RWPE2 (cell line): ENCODE measurements at regions not wholly inside any gene's neighbourhood (a gene's known extent, or its start where the extent isn't known, plus 50 kb on each side); places are given as distances from the start of the nearest gene placed in this dataset.

Experiments
- ATAC-seq: fragments of 200-7000 bp; cut with Tn5 transposase; 3 replicates; pipeline ENCODE4 v1.9.1; 2021; ENCODE audit warnings: low read depth
- DNase-seq: peaks from one replicate; pipeline ENCODE4 v3.0.0-alpha.2; 2020; ENCODE audit warnings: low spot score
- H3K27ac ChIP-seq: fragments of 450-650 bp; 2 replicates; pipeline ENCODE4 v1.5.1; 2017; ENCODE audit warnings: mild to moderate bottlenecking; ENCODE audit not compliant: poor library complexity, severe bottlenecking
- H3K27me3 ChIP-seq: fragments of 250-450 bp; sonication (Bioruptor Pico); 2 replicates; pipeline ENCODE4 v1.5.1; 2021; ENCODE audit warnings: mild to moderate bottlenecking, moderate library complexity; ENCODE audit not compliant: insufficient read depth, poor library complexity, severe bottlenecking
- H3K36me3 ChIP-seq: fragments of 250-450 bp; sonication (Bioruptor Pico); 2 replicates; pipeline ENCODE4 v1.5.1; 2020; ENCODE audit warnings: low read depth, mild to moderate bottlenecking, moderate library complexity
- H3K4me1 ChIP-seq: fragments of 250-450 bp; sonication (Bioruptor Pico); 2 replicates; pipeline ENCODE4 v1.5.1; 2021; ENCODE audit warnings: mild to moderate bottlenecking, moderate library complexity; ENCODE audit not compliant: insufficient read depth, poor library complexity, severe bottlenecking
- H3K4me3 ChIP-seq: fragments of 250-450 bp; sonication (Bioruptor Pico); 2 replicates; pipeline ENCODE4 v1.5.1; 2021; ENCODE audit warnings: mild to moderate bottlenecking, moderate library complexity; ENCODE audit not compliant: severe bottlenecking
- H3K9me3 ChIP-seq: fragments of 250-450 bp; sonication (Bioruptor Pico); 2 replicates; pipeline ENCODE4 v1.5.1; 2021; ENCODE audit warnings: mild to moderate bottlenecking, moderate library complexity; ENCODE audit not compliant: severe bottlenecking
- TF ChIP-seq, protein P1 (sequence below): fragments of 450-650 bp; IDR thresholded peaks from one replicate; pipeline ENCODE4 v1.5.1; 2017; ENCODE audit warnings: mild to moderate bottlenecking, moderate library complexity; ENCODE audit not compliant: poor library complexity, severe bottlenecking

DNA sequence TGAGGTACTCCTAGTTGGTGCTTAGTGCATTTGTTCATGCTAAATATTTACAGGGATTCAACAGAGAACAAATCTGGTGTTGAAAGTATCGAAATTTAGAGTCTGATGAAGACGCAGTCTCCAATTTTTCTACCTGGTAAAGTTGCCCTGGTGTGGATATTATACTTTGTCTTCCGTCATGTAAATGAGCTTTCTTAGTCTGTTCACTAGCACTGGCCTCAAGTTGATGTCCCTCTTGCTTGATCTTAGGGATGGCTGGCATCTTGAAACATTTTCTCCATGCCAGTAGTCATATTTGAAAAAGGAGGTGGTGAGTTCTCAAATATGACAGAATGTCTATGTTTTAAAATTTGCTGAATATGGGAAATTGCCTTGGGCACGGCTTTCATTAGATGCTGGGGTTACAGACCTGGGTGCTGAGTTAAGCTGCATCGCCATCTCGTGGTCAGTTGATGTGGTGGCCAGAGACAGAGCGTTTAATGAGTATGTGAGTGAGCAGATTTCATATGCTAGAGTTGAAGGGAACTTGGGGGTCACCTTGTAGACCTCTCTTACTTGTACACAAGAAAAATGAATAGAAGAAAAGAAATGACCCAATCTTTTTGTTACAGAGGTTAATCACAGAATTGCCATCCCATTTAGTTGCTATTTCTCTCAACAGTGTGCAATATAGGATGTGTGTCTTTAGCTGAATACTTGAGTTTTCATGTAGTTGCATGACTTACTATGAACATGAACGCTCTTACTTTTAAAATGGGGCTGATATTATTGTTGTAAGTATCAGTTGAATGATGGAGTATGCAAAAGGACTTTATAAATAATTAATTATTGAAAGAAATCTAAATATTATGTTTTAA is 172.8 kb upstream of the DCN start:
- TF ChIP-seq, protein P1, sequence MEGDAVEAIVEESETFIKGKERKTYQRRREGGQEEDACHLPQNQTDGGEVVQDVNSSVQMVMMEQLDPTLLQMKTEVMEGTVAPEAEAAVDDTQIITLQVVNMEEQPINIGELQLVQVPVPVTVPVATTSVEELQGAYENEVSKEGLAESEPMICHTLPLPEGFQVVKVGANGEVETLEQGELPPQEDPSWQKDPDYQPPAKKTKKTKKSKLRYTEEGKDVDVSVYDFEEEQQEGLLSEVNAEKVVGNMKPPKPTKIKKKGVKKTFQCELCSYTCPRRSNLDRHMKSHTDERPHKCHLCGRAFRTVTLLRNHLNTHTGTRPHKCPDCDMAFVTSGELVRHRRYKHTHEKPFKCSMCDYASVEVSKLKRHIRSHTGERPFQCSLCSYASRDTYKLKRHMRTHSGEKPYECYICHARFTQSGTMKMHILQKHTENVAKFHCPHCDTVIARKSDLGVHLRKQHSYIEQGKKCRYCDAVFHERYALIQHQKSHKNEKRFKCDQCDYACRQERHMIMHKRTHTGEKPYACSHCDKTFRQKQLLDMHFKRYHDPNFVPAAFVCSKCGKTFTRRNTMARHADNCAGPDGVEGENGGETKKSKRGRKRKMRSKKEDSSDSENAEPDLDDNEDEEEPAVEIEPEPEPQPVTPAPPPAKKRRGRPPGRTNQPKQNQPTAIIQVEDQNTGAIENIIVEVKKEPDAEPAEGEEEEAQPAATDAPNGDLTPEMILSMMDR, result peak; percentile 92

DNA sequence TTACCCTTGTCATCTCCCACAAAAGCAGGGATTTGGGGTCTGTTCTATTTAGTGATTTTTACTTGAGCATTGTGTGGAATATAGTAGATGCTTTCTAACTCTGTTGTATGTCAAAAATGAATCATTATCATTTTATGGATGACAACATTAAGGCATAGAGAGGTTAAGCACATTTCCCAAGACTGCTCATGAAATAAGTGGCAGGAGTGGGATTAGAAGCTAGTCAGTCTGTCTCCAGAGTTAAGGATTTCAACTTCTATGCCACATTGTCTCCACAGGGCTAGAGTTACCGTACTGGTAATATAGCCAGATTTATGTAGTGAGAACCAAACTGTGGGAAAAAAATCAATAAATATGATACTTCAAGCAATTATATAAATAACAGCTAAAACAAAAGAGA is 170.6 kb upstream of the DCN start:
- ATAC-seq, result no peak
- no peaks in the 10 kb centered on the region for H3K27me3 ChIP-seq
- TF ChIP-seq, protein P1, result no peak
- H3K4me1 ChIP-seq, result peaks cover 7% of the 10 kb centered on the region
- no peak overlapping the region for H3K27ac ChIP-seq
- H3K36me3 ChIP-seq, result no peaks in the 10 kb centered on the region
- H3K9me3 ChIP-seq, result no peaks in the 10 kb centered on the region
- no peak for DNase-seq
- no peak overlapping the region for H3K4me3 ChIP-seq

More for the DNA sequence above, 172.8 kb upstream of the DCN start:
- DNase-seq (no peak), ATAC-seq (peak; percentile 97)
- no peak overlapping the region for H3K4me3 ChIP-seq
- H3K27me3 ChIP-seq, result no peaks in the 10 kb centered on the region
- H3K36me3 ChIP-seq, result no peaks in the 10 kb centered on the region
- no peak overlapping the region for H3K27ac ChIP-seq
- peaks cover 7% of the 10 kb centered on the region for H3K4me1 ChIP-seq
- H3K9me3 ChIP-seq, result no peaks in the 10 kb centered on the region

DNA sequence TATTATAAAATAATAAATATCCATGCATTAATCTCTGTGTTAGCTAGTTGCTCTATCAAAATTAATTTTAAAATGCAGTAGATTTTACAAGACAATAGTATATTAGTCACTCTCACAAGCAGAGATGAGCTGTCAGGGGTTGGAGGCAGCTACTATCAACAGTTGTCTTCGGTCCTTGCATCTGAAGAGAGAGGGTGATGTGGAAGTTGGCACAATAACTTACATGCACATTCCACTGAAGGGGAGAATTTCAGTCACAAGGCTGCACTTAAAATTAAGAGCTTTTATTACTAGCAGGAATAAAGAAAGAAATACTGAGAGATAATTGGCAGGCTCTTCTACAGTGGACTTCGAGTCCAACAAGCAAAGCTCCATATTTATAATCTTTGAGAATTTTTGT is 166.9 kb upstream of the DCN start:
- Histone ChIP-seq H3K4me1 (no peaks in the 10 kb centered on the region), H3K9me3 (no peaks in the 10 kb centered on the region), H3K4me3 (no peak overlapping the region), H3K36me3 (no peaks in the 10 kb centered on the region), H3K27me3 (no peaks in the 10 kb centered on the region), H3K27ac (no peak overlapping the region)
- DNase-seq (no peak), ATAC-seq (no peak)
- TF ChIP-seq, protein P1, result no peak

DNA sequence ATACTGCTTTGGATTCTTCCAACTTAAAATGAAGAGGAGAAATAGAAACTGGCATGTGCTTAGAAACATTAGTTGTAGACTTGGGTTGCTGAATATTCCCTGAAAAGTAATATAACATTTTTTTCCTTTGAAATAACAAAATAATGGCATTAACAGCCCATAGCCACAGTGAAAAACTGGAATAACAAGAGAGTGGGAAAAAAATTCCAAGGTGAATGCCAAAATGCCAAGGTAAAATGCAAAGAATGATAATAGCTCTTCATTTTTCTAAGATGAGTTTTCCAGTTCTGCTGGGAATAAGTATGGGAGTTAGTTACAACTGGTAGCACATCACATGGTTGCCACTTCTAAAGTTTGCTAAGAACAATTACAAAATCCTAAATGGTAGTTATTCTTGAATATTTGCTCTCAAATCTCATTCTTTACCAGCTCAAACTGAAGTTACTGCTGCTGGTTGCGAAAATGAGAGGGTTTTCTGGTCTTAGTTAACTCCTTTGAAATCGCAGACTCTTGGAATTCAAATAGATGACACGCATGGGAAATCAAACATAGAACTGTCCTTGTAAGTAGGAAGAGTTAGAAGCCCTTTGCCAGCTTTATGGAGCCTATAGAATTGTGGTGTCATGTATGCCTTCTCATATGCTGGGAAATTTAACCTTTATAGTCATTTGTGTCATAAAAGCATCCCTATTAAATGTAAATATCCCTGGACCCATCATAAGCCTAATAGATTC is 165.0 kb upstream of the DCN start:
- Histone ChIP-seq H3K36me3 (no peaks in the 10 kb centered on the region), H3K27ac (no peak overlapping the region), H3K27me3 (no peaks in the 10 kb centered on the region), H3K9me3 (no peaks in the 10 kb centered on the region), H3K4me1 (no peaks in the 10 kb centered on the region), H3K4me3 (no peak overlapping the region)
- DNase-seq (no peak), ATAC-seq (no peak)
- TF ChIP-seq, protein P1, result no peak

DNA sequence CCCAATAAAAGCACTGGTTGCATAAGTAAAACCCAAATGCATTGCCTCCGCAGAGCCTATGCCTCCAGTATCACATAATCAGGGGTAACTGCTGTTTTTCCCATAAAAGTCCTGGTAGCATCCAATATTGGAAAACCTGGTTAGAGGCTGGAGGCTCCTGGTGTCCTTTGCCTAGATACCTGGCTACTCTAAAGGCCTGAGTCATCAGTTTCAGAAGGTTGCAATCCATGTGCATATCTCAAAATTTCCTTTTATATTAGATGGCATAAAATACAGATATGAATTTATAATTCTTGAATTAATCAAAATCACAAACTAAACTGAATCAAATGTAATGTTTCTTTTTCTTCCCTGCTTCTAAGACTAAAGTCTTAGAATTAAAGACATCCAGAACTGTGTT is 164.2 kb upstream of the DCN start:
- TF ChIP-seq, protein P1, result no peak
- no peak overlapping the region for H3K4me3 ChIP-seq
- no peaks in the 10 kb centered on the region for H3K27me3 ChIP-seq
- DNase-seq (no peak), ATAC-seq (no peak)
- no peak overlapping the region for H3K27ac ChIP-seq
- no peaks in the 10 kb centered on the region for H3K4me1 ChIP-seq
- no peaks in the 10 kb centered on the region for H3K36me3 ChIP-seq
- no peaks in the 10 kb centered on the region for H3K9me3 ChIP-seq
